NCI-H2081 (cell line): ENCODE measurements at regions not wholly inside any gene's neighbourhood (a gene's known extent, or its start where the extent isn't known, plus 50 kb on each side); places are given as distances from the start of the nearest gene placed in this dataset.
"Not testable (repeated sequence)": the region's sequence is repeated elsewhere in the genome, so short reads cannot be mapped to it uniquely, and the experiment has no call there.

Source experiments
- DNase-seq, 2 experiments: peaks; one replicate each; lab custom pipeline; 2025; lab: John Stamatoyannopoulos, UW

DNA sequence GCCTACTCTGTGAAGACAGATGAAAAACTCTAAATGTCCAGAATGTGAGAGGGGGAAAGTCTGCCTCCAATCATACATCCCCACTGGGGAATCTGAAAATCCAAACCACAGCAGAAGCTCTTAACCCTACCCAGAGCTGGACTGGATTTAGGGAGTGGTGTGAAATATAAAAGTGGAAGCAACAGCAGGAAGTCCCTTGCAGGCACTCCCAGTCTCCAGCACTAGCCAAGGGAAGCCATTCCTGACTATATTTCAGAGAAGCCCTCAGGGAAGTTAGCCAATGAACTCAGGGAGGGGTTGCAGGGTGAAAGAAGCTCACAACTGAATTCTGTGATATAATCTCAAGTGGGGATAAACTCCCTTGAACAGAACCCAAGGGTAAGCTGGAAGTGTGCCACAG lies 51.5 kb downstream of the CRPPA start:
- DNase-seq: no peak

DNA sequence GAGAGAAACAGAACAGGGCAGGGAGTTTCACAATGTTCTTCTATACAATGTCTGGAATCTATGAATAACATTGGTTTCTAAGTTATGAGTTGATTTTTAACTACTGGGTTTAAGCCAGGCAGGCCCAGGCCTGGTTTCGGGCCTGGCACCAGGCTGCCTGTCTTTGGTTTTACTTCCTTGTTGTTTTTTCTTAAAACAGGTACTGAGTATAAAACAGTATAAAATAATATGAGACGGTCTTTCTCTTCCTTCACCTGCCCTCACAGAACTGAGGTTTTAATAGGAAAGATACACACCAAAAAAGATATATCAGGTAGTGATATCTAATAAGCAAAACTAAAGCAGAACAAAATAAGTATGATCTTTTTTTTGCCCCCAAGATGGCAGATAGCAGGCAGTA lies 52.0 kb downstream of the CRPPA start:
- DNase-seq: not testable (repeated sequence)

DNA sequence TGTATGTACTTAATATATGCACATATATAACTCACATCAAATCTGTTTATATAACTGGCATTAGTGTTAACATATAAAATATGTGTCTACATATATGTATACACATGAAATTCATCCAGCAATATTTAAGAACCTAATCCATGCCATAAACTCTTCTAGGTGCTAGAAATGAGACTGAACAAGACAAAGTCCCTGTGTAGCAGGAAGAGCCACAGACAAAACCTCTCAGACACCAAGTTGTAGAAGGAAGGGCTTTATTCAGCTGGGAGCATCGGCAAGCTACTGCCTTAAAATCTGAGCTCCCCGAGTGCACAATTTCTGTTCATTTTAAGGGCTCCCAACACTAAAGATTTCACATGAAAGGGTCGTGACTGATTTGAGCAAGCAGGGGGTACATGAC lies 52.5 kb downstream of the CRPPA start:
- DNase-seq: no peak

DNA sequence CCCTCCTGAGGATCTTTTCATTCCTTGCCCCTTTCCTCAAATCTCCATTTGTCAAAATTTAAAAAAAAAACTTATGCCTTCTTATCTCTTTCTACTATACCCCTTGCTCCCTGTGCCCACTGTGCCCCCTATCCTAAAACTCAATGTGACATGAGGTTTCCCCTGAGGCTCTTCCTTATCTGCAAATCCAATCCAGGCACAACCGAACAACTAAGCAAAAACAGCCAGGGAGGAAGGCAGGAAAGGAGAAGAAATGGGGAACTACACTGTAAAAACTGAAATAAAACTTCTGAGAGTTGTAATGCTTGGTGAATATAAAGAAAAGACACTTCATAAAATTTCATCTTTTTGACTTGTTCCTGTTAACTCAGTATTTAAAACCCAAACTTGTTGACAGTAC lies 54.2 kb downstream of the CRPPA start:
- no peak for DNase-seq

DNA sequence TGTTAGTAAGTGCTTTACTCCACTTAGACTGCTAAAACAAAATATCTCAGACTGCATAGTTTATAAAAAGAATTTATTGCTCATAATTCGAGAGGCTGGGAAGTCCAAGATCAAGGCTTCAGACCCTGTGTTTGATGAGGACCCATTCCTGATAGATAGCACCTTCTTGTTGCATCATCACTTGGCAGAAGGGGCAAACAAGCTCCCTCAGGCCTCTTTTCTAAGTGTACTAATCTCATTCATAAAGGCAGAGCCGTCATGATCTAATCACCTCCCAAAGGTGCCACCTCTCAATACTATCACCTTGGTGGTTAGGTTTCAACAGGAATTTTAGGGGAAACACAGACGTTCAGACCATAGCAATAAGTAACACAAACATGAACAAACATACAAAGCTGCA lies 55.4 kb downstream of the CRPPA start:
- no peak for DNase-seq

DNA sequence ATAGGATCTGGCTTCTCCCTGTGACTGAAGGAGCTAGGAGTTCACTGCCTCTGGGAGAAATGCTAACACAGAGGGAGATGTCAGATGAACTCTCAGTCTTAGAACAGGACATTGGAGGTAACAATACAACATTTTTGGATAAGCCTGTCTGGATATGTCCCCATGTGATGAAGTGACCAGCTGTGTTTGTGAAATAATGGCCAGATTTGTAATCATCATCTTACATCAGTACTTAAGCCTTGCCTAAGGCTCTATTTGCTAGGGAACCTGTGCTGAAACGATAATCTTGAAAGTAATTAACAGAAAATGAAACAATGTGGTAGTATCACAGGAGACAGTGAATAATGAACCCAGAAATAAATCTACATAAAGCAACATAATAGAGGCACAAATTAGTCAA lies 56.2 kb downstream of the CRPPA start:
- no peak for DNase-seq

DNA sequence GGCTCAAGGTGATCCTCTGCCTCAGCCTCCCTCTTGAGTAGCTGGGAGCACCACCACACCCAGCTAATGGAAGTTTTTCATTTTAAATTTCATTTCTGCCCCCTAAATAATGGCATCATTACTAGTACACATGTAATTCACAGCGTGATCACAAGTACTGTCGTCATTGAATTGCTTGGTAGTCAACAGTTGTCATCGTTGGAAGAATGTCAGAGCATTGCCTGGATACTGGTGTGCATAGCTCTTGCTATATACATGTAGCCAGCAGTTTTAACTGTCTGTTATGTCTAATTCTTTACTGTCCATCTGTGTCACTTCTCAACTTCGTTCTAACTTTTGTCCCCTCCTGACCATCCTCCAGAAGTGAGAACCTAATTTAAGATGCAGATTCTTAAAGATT lies 62.1 kb downstream of the CRPPA start:
- DNase-seq: no peak

DNA sequence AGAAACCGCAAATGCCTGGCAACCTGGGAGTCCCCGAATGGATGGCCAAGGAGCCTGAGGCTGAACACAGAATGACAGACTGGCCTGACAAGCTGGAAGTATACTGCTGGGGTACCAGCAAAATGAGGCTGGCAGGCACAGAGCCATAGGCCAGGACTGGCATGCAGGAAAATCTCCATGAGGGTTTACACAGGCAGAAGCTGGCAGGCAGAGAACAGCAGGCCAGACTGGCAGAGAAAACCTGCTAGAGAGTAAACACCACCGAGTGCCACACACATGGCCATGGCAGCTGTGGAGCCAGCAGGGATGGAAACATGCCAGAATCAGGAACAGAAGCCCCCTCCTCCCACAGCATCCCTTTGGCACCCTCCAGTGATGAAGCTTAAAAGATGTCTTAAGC lies 63.4 kb downstream of the CRPPA start:
- DNase-seq: peak; percentile 84 to 95

DNA sequence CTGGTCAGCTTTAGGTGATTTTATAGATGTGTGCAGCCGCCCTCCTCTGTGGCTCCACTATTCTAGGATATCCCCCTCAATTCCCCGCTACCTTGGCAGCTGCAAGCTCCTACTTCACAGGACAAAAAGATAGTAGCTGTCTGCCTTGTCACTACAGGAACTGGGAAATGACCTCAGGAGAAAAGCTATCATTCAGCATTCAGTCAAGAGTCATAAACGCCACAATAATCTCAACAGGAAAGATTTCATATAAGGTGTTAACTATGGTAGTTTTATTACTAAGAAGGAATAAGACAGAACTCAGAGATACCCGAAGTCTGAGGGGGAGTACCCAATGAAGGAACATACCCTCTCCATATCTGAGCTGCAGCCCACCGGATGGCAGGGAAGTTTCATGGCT lies 63.9 kb downstream of the CRPPA start:
- no peak for DNase-seq

DNA sequence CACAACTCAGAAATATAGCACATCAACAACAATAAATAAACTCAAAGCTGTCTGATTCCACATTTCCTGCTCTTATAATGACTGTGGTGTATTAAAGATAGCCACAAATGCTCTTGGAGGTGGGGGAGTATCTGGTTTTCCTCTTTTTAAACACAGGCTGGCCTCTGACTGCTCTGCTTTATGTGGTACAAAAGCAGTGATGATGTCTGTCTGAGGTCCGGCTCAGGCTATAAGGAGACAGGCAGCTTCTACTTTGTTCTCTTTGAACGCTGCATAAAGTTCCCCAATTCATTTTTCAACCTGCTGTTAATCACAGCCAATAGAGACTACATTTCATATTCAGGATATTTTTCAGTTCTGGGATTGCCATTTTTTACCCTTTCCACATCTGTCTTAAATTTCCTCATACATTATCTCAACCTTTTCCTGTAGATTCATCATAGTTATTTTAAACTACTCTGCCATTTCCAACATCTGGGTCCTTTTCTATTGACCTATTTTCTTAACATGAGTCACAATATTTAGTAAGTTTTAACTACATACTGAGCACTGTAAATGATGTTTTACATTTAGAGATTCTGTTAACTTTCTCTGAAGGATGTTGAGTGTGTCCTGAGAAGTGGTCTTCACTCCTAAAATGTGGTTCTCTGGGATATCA lies 64.9 kb downstream of the CRPPA start:
- no peak for DNase-seq

DNA sequence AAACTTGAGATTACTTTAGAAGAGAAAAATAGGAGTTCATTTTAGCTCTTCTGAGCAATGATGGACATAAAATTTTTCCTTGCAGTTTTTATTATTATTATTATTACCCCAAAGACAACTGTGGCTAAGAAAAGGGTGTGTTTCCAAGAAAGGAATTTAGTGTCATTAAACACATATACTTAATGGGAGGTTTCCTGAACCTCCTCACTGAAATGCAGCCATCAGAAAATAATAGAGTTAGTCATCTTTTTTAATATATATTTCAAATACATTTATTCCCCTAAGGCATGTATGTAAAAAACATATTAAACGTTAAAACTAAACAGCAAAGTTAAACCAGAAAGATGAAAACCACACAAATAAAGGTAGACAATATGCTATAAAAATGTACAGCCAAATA lies 66.8 kb downstream of the CRPPA start:
- DNase-seq: no peak

DNA sequence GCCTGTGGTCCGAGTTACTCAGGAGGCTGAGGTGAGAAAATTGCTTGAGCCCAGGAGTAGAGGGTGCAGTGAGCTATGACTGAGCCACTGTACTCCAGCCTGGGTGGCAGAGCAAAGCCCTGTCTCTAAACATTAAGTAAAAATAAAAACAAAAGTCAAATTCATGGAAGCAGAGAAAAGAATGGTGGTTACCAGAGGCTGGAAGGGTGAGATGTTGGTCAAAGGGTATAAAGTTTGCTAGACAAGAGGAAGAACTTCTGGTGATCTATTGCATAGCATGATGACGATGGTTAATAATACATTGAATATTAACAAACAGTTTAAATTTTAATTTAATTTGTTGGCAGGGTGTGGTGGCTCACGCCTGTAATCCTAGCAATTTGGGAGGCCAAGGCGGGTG lies 68.1 kb downstream of the CRPPA start:
- DNase-seq: no peak

DNA sequence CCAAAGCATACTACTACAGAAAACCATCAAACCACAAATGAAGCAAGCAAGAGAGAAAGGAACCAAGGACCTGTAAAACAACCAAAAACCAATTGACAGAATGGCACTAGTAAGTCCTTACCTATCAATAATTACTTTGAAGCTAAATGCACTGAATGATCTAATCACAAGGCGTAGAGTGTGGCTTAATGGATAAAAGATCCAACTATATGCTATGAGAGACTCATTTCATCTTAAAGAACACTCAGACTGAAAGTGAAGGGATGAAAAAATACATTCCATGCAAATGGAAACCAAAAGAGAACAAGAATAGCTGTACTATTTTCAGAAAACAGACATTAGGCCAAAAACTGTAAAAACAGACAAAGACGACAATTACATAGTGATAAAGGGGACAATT lies 70.7 kb downstream of the CRPPA start:
- DNase-seq: no peak

DNA sequence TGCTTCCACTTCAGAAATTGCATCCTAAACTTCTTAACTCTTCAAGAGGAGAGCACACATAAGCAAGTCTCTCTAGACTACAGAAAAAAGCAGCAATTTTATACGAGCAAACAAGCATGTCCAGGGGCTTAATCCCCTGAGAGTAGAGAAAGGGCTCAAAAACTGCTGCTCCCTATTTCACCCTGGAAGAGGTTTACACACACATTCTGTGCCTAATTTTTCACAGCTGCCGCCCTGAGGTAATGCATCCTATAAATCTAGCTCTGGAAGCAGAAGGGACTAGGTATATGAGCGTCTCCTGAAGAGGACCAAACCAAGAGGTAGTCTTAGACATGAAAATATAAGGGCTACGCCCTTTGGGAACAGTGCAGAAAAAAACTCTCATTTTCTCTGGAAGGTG lies 73.1 kb downstream of the CRPPA start:
- no peak for DNase-seq

DNA sequence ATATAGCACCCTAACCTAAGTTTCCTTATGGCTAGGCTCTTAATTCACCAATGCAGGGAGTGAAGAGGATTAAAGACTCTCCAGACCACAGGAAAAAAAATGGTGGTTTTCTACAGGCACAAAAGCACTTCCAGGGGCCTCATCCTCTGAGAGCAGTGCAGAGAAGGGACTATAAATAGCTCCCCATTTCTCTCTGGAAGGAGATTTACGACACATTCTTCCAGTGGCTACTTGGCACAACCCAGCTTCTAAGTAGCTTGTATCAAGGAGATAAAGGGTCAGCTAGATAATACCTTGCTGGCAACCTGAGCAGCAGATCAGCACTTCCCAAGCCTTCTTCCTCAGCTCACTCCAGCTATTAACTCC lies 73.5 kb downstream of the CRPPA start:
- no peak for DNase-seq

DNA sequence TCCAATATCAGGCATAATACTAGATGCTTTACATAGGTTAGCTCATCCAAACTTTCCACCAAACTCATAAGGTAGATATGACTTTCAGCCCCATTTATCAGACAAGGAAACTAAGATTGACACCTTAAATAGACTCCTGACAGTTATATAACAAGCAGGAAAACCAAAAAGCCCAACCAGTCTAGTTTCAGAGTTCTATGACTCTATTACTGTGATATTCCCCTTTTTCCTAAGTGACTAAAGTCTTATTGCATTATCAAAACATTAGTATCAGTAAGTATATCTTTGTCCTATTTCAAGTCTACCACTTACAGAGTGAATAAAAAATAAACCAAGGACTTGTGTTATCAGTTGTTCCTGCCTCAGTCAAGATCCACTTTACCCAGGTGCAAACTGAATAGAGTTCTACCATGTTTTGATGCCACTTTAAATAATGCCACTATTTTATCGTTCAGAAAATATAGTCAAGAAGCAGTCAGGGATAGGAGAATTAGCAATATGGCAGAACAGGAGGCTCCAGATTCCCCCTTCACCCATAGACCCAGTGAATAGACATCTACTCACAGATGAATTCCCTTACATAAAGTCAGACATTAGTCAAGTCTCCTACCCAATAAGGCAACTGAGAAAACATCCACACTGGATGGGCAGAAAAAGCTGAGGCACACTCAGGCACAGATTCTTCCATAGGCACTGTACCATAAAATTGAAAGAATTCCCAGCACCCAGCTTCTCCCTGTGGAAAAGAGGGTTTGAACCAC lies 74.1 kb downstream of the CRPPA start:
- DNase-seq: no peak

DNA sequence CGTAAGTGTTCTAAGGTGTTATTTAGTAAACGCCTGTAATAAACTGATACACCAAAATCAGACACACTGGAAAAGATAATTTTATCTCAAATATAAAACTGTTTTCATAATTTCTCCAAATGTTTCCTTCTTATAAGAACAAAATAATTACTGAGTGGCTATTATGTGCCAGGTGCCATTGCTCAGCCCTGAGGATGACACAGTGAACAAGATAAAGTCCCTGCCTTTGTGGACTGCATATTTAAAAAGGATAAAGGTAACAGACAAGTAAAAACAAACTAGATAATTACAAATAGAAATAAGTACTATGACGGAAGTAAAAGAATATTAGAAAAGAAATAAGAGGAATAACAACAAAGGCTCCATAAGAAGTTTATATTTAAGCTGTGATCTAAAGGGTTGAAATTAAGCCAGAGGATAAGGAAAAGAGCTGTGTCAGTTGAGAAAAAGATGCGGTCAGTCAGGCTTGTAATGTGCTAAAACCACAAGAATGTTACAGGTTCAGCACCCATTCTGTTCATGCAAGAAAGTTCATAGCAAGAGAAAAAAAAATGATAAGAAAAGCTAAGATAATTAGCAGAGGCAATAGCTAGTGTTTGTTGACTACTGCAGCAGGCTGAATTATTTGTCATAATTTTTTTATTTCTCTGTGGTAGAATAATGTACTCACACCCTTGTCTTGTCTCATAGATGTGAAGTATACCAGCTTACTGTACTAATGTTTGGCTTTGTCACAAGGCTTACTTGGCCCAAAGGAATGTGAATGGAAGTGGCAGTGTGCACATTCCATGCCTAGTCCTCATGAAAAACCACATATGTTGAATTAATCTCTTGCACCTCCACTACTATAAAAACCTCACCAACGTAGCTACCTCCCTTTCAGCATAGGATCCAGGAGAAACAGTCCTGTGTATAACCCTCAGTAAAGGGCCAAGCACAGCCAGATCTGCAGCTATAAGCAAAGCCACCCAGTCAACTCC lies 75.1 kb downstream of the CRPPA start:
- no peak for DNase-seq

DNA sequence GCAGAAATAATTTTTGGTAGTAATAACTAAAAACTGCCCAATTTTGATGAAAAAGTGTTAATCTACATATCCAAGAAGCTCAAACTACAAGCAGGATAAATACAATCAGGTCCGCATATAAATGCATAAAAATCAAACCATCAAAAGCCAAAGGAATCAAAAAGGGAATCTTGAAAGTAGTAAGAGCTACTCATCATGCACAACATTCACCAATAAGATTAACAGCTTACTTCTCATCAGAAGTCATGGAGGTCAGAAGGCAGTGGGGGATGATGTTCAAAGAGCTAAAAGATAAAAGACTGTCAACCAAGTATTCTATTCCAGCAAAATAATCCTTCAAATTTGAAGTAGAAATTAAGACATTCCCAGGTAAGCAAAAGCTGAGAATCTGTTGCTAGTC lies 76.4 kb downstream of the CRPPA start:
- DNase-seq: no peak

DNA sequence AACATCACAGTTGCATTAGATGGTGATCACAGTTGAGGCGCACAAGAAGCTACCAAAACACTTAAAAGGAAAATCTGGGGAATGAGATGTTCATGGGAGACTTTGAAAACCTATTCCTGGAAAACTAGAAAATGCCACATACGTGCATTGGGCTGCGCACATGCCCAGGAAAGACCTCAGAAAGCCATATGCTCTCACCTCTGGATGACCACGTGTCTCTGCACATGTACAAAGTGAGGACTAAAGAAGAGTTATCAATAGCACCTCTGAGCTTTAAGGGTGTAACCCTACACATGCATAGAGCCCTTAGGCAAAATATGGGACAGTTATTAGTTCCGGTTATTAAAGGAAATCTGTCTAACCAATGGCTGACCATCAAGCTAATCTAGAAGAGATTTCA lies 77.7 kb downstream of the CRPPA start:
- no peak for DNase-seq

DNA sequence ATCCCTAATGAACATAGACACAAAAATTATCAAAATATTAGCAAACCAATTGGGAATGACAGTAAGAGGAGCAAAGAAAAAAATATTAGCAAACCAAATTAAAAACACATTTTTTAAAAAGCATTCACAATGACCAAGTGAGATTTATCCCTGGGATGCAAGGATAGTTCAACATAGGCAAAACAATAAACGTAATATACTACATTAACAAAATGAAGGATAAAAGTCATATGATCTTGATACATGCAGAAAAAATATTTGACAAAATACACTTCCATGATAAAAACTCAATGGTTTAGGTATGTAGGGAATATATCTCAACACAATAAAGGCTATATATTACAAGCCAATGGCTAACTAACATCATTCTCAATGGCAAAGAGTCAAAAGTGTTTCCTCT lies 83.3 kb downstream of the CRPPA start:
- DNase-seq: no peak

DNA sequence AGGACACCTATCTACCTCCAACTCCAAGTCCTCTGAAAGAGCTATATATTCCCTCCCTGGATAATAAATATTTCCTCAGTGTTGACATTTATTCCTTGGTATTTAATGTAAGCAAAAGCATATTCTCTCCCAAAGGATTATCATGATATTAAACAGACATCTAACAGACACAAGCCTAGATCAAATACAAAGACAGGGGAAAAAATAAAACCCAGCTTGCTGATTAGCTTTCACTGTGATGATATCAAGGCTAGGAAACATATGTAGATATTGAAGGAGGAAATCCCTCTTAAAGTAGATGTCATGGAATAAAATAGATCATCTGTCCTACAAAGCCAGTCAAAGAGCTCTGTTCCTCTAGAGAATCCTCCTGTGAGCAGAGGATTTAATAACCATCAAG lies 95.2 kb downstream of the CRPPA start:
- no peak for DNase-seq

DNA sequence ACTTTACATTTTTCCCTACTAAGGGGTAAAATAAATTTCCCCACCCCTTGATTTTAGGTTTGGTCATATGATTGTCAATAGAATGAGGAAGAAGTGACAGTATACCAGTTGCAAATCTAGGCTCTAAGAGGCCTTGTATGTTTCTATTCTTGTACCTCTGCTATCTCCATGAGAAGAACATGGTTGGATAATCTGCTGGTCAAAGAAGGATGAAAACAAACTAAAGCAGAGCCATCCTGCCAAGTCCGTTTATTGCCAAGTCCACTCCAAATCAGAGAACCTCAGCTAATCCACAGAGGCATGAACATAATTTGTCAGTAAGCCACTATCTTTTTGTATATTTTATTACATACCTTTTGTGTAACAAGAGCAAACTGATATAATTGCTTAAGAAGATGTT lies 98.0 kb downstream of the CRPPA start:
- DNase-seq: no peak

DNA sequence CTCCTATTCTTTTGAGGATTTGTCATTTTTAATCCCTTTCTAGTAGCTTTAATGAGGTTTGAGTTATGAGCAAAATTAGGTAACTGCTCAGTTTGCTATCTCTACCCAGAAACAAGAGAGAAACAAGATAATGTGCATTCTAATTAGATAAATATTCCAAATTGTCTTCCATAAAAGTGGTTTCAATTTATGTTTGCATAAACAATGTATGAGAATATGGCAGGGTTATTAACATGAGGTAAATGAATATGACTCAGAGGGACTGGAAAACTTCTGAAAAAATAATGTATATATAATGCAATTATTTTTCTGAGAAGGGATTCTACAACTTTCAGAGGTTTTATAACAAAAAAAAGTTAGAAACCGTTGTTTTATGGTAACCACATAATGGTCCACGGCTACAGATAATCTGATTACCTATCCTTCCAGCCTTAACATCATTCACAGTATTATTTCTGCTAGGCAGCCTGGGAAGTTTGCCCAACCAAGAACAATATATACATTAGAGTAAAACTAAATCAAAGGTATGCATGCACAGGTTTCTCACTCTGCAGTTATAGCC lies 101.2 kb downstream of the CRPPA start:
- DNase-seq: no peak
